GM19395 (cell line): ENCODE measurements at regions not wholly inside any gene's neighbourhood (a gene's known extent, or its start where the extent isn't known, plus 50 kb on each side); places are given as distances from the start of the nearest gene placed in this dataset.
"Not testable (repeated sequence)": the region's sequence is repeated elsewhere in the genome, so short reads cannot be mapped to it uniquely, and the experiment has no call there.

Experiments
- ATAC-seq: cut with Tn5 transposase; IDR thresholded peaks from one replicate; pipeline ENCODE4 v1.9.1; 2021; ENCODE audit warnings: mild to moderate bottlenecking, moderate library complexity; ENCODE audit not compliant: unreplicated experiment

- not testable (repeated sequence) for ATAC-seq
These were observed 50.6 kb upstream of the ZNG1B start for GRCh38 chr2:113386780-113387433.

DNA sequence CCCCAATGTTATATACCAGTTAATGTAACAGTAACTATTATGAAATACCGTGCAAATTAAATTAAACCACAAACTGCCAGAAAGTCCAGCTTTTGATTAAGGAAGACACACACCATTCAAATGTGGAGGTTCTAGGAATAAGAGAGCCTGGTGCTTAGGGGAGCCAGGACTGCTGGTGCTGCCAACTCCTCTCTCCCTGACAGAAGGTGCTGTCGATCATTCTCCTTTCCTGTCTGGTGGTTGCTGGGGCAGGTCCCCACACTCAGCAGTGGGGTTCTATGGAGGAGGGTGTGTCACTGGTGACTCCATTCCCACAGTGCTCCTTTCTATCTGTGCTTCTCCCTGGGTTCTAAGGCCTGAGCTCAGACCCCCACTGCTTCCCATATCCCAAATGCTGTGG, 57.9 kb upstream of the ZNG1B start:
- not testable (repeated sequence) for ATAC-seq

- ATAC-seq, result peak; percentile 93
These were observed 60.5 kb upstream of the ZNG1B start for GRCh38 chr2:113376913-113377445.

DNA sequence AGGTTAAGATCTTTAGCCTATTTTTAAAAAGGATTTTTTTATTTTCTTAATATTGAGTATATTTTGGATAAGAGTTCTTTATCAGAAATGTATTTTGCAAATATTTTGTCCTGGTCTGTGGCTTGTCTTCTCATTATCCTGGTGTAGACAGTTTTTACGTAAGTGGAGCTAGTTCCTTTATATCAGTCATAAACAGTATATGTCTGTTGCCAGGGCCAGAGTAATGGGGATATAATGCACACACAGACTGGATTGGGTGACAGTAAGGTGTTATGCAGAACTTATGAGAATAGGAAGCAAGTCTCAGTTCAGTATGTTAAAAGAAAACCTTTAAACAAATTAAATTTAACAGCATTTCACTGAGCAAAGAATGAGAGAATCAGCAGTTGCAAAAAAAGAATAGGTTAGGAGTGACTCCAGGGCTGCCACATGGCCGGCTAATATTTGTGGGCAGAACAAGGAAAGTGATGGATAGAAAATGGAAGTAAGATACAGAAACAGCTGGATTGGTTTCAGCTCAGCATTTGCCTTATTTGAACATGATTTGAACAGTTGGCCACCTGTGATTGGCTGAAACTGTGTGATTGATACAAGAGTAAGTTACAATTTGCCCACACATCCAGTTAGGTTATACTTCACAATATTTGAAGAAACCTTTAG, 61.1 kb upstream of the ZNG1B start:
- peak; percentile 46 for ATAC-seq

DNA sequence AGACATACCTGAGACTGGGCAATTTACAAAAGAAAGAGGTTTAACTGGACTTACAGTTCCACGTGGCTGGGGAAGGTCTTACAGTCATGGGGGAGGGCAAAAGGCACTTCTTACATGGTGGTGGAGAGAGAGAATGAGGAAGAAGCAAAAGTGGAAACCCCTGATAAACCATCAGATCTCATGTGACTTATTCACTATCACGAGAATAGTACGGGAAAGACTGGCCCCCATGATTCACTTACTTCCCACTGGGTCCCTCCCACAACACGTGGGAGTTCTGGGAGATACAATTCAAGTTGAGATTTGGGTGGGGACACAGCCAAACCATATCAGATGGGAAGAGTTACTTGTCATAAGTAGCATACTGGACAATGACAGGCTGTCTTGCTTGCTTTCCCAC, 62.6 kb upstream of the ZNG1B start:
- not testable (repeated sequence) for ATAC-seq

GRCh38 chr2:113372258-113372834, 65.1 kb upstream of the ZNG1B start:
- ATAC-seq, result not testable (repeated sequence)

DNA sequence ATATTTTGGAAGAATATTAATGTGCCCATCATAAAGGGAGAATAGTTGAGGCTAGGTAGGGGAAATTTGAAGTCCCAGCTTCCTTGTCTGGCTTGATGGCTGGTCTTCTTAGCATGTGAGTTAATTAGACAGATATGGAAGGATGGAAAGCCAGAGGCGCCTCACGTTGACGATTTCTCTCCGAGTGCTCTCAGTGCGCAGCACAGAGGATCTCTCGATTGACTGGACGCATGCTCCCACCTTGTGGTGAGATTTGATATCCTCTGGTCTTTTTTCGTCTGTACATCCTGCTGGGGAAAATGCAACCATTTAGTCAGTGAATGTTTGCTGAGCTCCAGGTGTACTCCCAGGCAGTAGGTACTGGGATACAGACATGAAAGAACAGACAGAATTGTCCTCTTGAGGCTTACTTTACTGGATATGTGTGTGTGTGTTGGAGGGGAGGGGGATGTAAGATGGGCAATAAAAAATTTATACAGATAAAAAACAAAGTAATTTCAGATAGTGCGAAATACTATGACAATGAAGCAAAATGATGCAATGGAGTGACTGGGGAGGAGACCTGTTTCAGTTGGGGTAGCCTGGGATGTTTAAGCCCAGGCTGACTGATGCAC, 66.9 kb upstream of the ZNG1B start:
- no peak for ATAC-seq

- no peak for ATAC-seq
These were observed 67.5 kb upstream of the ZNG1B start for GRCh38 chr2:113370030-113370429.

- ATAC-seq, result not testable (repeated sequence)
These were observed 68.9 kb upstream of the ZNG1B start for GRCh38 chr2:113368581-113368980.

DNA sequence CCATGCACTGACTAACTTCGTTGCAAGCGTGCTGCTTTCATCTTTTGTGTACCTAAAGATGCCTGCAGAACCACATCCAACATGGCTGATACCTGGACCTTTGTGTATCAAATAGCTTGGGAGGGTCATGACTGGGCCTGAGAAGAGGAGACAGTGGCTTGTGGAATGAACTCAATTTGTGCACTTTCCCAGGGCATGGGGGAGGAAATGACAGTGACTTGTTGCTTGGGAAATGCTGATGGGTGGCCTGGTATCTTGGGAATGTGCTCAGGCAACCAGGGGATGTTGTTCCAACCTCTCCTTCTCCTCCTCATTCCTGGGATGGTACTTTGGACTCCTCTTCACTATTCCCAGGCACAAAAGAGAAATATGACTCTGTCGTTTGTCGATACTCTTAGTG, 70.7 kb upstream of the ZNG1B start:
- ATAC-seq, result not testable (repeated sequence)

GRCh38 chr2:113365791-113366190, 71.7 kb upstream of the ZNG1B start:
- not testable (repeated sequence) for ATAC-seq

- not testable (repeated sequence) for ATAC-seq
These were observed 72.2 kb upstream of the ZNG1B start for GRCh38 chr2:113365290-113365689.

DNA sequence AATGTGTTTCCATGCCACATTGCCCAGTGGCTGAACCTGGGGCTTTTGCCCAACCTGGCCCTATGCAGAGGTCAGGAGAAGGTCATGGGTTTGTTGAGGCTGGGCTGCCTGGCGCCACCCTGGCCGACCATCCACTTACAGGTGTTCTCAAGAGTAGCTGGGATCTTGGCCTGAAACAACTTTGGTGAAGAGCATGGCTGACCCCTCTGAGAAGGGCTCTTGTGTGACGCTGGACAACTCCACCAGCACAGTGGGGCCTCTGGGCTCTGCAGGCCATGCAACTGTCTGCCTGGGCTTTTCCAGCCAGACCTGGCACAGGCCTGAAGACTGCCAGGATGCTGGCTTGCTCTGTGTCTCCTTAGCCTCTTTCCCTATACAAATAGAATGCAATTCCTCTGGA, 76.4 kb upstream of the ZNG1B start:
- ATAC-seq, result no peak

DNA sequence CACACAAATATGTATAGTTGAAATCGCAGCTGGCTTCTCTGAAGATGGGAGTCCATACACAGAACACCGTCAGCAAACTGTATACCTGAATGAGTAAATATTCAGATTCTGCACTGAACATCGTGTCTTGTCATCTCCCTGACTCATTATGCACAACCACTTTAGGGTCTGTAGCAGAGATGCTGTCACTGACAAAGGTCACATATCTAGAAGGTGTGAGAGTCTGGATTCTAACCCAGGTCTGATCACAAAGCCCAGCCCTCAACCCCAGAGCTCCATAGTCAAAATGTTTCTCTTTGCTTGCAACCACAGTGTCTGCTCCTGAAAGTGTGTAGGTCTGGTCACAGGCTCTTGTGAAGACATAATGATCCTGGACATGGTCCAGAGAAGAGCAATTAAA, 78.3 kb upstream of the PAX8 start:
- ATAC-seq, result no peak

GRCh38 chr2:113356284-113356683, 77.6 kb upstream of the PAX8 start:
- not testable (repeated sequence) for ATAC-seq

DNA sequence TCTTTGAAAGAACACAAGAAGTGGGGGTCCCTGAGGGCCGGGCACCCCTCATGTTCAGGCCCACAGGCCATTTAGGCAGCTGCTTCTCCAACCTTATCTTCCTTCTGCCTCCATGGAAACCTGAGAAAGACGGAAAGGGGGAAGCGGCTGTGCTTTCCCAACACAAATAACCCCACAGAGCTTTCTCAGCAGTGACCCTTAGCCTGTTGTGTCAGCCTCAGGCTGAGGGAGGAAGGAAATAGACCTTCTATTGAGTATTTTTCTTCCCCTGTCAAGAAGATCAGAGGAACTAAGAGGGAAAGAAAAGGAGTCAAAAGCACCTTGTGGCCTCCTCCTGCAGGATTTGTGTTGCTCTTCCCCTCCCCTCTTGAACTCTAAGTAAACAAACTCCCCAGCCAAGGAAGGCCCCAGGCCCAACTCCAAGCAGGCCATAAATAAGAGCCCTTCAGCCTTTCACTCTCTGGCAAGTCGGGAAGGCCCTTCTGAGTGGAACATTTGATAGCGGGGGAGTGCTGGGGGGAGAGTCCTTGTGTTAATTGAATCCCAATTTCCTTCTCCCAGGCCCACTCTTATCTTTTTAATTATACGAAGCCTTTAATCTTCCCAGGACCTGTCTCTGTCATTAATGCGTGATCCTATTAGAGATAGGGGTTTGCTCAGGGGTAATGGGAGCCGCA, 76.8 kb upstream of the PAX8 start:
- not testable (repeated sequence) for ATAC-seq

GRCh38 chr2:113351375-113352355, 72.9 kb upstream of the PAX8 start:
- no peak for ATAC-seq

DNA sequence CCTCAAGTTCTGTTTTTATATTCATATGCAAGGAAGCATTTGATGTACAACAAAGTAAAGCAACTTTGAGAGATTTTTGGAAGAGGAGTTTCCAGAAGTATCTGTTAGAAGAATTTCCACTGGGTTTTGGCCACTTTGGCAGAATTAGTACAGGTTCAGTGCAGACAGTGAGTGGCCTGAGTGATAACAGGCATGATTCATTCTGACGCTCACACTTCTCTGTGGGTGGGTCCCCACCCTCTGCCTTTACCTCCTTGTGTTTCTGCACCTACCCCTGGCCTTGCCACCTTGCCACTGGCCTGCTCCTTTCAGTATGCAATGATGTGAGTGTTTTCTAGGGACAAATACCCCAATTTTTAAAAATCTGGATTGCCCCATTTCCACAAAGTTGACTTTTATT, 65.1 kb upstream of the PAX8 start:
- not testable (repeated sequence) for ATAC-seq

- ATAC-seq, result no peak
These were observed 63.9 kb upstream of the PAX8 start for GRCh38 chr2:113342650-113343049.

DNA sequence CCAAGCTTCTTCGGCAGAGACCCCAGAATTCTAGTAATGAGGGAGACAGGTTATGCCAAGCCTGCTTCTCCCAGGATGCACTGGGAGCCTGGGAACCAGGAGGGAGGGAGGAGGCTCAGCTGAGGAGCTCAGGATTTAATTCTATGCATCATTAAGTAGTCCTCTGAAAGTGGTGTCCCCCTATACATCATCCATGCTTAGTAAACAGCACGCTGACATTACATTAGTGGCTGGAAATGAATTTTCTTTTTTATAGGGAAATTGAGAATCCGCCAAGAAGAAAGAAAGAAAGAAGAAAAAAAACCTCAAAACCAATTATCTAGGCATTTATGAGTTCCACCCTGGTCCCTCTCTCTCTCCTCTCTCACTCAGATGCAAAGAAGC, 63.1 kb upstream of the PAX8 start:
- not testable (repeated sequence) for ATAC-seq
